IPS DF 19.7 (cell line): ENCODE measurements at regions not wholly inside any gene's neighbourhood (a gene's known extent, or its start where the extent isn't known, plus 50 kb on each side); places are given as distances from the start of the nearest gene placed in this dataset.

Source experiments
- DNase-seq: peaks from one replicate; pipeline ENCODE4 v3.0.0-alpha.2; 2013; ENCODE audit warnings: low read depth, low spot score

GRCh38 chr5:152337484-152337883 is 67.6 kb downstream of the NMUR2 start:
- no peak for DNase-seq

DNA sequence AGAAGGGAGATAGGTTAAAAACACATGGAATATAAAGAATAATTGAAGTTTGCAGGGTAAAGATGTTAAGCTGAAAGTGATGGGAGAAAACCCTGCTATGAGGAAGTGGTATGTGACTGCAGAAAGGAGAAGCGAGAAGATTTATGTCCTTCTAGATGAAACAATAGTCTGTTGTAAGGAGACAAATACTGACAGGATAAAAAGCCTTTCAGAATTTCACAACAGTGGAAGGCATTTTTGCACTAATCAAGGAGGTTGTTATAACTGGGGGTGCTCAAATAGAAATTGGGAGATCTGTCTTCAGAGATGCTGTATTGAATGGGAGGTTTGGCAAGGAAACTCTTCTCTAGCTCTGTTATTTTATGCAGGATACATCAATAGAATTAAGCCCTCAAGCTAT is 69.6 kb downstream of the NMUR2 start:
- DNase-seq: no peak

- DNase-seq: no peak
Measured at GRCh38 chr5:152332716-152333460, 72.2 kb downstream of the NMUR2 start.

DNA sequence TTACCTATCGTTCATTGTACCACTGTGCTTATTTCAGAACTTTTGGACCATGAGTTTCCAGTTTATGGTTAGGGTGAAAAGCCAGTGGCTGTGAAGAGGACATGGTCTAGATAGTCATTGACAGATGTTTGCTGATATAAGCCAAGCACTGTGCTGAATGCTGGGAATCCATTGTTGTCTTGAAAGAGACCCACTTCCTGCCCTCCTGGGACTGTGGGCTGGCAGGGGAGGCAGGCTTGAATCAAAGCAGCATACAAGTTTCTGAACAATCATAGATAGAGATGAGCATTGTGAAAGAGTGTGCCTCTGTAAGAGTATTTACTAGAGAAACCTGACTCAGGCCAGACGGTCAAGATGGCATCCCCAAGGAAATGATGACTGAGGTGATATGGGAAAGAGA is 73.4 kb downstream of the NMUR2 start:
- DNase-seq: no peak

GRCh38 chr5:152331006-152331405 is 74.1 kb downstream of the NMUR2 start:
- DNase-seq: no peak

DNA sequence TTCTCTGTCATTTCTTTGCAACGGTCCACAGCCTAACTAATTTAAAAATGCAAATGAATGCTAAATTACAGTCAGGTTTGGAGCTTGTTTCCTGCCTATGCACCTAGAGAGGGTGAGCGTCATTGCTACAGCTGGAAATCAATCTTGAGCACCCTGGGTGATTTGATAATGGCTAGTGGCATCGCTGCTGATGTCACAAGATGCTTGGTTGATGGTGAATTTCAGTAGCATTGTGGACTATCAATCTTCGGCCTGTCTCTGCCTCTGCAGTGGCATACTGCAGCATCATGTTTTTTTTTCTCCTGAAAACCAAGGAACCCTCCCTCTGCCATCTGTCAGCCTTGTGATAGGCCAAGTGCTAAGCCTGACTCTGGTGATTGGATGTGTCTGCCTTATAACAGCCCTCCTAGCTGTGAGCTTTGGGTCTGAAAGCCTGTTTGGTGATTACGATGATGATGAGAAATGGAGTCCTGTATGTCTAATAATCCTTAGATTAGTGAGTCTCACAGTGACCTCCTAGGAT is 75.3 kb downstream of the NMUR2 start:
- no peak for DNase-seq

DNA sequence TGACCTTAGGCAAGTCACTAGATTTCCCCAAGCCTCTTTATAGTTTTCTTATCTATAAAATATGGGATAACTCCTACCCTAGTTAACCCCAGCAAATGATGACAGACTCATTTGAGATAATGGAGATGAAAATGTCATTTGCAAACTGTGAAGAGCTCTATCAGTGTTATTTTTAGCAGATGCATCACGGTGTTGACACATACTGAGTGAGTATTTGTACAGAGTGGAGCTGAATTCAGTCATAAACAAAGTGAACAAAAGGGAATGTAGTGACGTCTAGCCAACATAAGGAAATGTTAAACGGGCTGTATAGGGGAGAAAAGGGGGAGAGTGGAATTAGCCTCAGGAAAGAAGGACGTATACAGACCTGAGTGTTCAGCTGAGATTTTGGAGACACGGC is 75.9 kb downstream of the NMUR2 start:
- DNase-seq: no peak

DNA sequence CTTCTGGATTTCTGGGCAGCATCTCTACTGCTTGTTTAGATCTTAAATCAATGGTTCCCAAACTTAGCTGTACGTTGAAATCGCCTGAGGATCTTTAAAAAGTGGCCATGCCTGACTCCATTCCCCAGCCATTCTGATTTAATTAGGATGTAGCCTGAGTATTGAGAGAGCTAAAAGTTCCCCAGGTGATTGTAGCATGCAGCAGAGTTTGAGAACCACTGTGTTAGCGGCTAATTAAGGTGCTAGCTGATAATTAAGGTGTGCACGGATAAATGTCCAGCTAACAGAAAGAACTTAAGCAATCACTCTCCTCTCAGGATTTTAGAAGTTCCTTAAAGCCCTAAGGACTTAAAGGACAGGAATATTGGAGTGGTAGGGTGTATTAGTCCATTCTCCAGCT is 89.1 kb downstream of the NMUR2 start:
- no peak for DNase-seq

DNA sequence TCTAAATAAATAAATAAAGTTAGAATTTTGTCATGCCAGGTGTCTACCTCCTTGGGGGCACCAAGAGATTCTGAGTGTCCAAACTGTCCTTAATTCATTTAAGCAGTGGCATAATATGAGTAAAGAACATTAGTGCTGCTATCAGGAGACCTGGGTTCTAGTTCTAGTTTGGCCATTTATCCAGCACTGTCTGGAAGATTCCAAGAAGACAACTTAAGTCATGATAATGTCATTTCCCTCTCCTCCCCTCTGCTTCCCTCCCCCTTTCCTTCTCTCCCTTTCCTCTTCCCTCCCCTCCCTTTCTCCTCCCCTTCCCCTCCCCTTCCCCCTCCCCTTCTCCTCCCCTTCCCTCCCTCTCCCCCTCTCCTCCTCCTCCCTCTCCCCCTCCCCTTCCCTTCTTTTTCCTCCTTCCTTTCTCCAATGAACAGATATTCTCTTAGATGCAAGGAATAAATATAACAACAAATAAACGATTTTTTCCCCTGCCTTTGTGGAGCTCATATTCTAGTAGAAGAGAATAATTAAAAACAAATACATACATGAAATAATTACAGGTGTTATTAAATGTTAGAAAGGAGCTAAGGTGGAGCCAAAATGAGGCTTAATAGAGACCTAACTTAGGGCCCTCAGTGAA is 90.8 kb downstream of the NMUR2 start:
- no peak for DNase-seq

GRCh38 chr5:152309926-152310450 is 95.1 kb downstream of the NMUR2 start:
- DNase-seq: no peak

- no peak for DNase-seq
Measured at GRCh38 chr5:152306386-152306785, 98.7 kb downstream of the NMUR2 start.

DNA sequence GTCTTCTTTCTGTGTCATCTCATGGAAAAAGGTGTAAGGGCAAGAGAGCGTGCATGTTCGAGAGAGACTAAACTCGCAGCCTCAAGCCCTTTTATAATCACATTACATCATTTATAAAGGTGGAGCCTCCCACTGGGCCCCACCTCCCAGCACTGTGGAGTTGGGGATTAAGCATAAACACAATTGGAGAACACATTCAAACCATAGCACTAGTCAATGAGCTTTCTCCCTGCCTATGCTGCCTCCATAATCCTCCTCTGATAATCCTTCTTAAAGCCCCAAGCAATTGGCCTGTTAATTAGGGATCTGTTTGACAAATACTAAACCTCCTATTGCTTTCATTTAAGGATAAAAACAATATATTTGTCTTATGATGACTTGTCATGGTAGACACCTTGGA is 99.6 kb downstream of the NMUR2 start:
- DNase-seq: no peak

DNA sequence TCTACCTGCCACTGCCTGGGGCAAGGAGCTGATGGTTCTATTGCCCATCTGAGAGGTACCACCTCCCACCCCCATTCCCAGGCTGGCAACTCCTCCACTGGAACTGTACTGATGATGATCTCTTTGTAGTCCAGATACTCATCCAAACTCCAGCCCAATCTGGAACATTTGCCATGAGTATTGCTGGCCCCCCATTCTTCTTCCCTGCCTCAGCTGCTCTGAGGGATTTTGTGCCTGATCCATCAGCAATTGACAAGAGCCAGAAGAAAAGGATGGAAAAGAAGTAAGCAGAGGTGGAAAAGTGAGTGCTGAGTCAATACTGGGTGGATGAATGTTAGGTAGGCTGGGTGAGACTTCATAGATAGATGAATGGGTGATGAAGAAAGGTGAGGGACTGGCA is 101.2 kb downstream of the NMUR2 start:
- DNase-seq: no peak

- no peak for DNase-seq
Measured at GRCh38 chr5:152297866-152298265, 107.2 kb downstream of the NMUR2 start.

- no peak for DNase-seq
Measured at GRCh38 chr5:152293189-152293588, 111.9 kb downstream of the NMUR2 start.

DNA sequence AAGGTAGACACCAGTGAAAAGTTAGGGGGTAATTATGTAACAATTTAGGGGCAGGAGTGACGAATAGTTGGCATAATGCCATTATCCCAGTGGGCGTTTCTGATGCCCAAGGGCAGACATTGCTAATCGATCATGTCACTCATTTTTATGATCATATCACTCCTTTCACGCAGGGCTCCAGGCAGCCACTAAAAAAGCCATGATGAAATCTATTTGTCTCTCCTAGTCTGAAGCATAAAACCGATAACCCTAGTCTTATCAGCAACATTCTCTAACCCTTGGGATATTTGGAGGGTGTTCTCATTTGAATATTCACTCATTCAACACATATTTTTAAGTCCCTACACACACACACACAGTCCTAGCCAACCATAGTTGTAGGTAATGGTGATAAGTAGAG is 114.9 kb downstream of the NMUR2 start:
- DNase-seq: no peak

DNA sequence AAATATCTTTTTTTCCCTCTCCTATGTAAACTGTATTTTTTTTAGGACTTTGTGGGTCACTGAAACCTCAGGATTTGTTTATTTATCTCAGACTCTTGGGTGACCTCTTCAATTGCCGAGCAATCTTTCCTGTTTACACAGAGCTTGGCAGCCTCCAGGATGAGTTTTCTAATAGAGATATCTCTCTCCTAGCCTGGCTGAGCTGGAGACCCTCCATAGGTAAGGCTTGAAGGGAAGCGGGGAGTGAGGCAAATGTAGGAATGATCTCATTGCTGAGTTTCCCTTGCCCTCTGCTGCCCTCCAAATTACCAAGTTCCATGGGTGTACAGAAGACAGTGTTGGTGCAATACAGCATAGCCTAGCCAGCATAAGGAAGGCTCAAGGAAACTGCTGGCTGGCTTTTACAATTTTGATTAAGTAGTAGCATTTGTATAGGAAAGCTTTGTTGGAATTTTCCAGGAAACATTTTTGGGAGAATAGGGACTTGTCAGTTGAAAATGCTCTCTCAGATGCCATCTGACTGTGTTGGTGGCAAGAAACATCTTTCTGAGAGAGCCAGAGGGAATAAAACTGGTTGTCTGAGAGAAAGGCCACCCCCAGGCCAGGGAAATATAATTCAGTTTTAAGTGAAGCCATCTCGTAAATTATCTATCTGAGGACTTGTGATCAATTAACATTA is 116.0 kb downstream of the NMUR2 start:
- DNase-seq: no peak

GRCh38 chr5:152288499-152288898 is 116.6 kb downstream of the NMUR2 start:
- no peak for DNase-seq

DNA sequence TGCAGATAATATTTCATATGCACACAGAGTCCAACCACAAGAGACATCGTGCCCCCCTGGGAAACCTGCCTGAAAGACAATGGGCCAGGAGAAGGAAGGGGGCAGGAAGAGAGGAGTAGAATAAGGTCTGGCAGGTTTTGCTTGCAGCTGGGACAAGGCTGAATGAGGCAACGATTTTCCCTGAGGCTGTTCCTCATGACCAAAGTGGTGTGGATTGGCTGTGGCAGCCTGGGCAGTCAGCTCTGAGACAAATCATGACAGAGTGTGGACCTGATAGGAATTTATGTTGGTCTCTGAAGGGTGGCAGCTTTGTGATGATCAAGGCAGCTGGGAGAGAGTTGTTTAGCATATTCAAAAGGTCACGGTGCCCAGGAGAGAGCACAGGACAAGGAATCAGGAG is 119.3 kb downstream of the NMUR2 start:
- no peak for DNase-seq

DNA sequence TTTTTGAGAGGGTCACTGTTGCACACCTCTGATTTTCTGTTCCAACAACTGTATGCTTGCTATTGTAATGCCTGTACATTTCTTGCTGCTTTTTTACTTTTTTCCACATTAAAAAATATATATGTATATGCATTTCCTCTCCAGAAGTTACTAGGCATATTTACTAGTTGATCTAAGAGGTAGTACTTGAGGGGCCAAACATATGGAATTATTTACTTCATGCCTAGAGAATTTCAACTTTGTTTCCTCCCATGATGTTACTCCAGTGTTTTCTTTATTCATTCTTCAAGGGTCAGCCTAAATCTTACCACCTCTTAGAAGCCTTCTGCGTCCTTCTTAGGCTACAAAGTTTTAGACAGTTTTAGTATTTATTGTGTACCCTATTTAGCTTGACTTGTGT is 122.7 kb downstream of the NMUR2 start:
- no peak for DNase-seq

GRCh38 chr5:152277936-152278335 is 127.1 kb downstream of the NMUR2 start:
- no peak for DNase-seq

- DNase-seq: no peak
Measured at GRCh38 chr5:152274224-152274623, 130.9 kb downstream of the NMUR2 start.

- DNase-seq: peak; percentile 2
Measured at GRCh38 chr5:152271420-152271819, 133.7 kb downstream of the NMUR2 start.
